Lower lobe of right lung (tissue), 2 donors: ENCODE measurements at regions not wholly inside any gene's neighbourhood (a gene's known extent, or its start where the extent isn't known, plus 50 kb on each side); places are given as distances from the start of the nearest gene placed in this dataset.

Experiments
- ATAC-seq, 2 donors: fragments of 200-7000 bp; cut with Tn5 transposase; one replicate each; pipeline ENCODE4 v1.9.1; 2020 to 2022; ENCODE audit warnings: mild to moderate bottlenecking in 2 of 2, moderate library complexity in 2 of 2
- DNase-seq: peaks from one replicate; pipeline ENCODE4 v3.0.0-alpha.2; 2020
- H3K27ac ChIP-seq: fragments of 200-600 bp; one replicate; pipeline ENCODE4 v1.8.0; 2022
- H3K27me3 ChIP-seq: fragments of 200-600 bp; one replicate; pipeline ENCODE4 v1.8.0; 2022; ENCODE audit warnings: low read depth
- H3K36me3 ChIP-seq: fragments of 200-600 bp; one replicate; pipeline ENCODE4 v1.8.0; 2022; ENCODE audit warnings: mild to moderate bottlenecking
- H3K4me1 ChIP-seq: fragments of 200-600 bp; one replicate; pipeline ENCODE4 v1.8.0; 2022
- H3K4me3 ChIP-seq: fragments of 200-600 bp; one replicate; pipeline ENCODE4 v1.8.0; 2022; ENCODE audit warnings: mild to moderate bottlenecking
- H3K9me3 ChIP-seq: fragments of 200-600 bp; one replicate; pipeline ENCODE4 v1.8.0; 2022
- CTCF ChIP-seq: fragments of 200-600 bp; IDR thresholded peaks from one replicate; pipeline ENCODE4 v1.8.0; 2022; ENCODE audit warnings: antibody characterized with exemption, mild to moderate bottlenecking
- intact Hi-C: fragments of 100-400 bp; cut with DNase I; formaldehyde crosslinking; loops from one replicate; pipeline ENCODE4 v1.11.0; 2022
- donor health status: DM: no; HTN: yes; CAD: no; lungs with severe emphysema.

GRCh38 chr1:105891308-105891707 lies 1165.2 kb upstream of the PRMT6 start:
- Histone ChIP-seq H3K27ac (no peak overlapping the region), H3K9me3 (no peaks in the 10 kb centered on the region), H3K4me1 (no peaks in the 10 kb centered on the region), H3K27me3 (no peaks in the 10 kb centered on the region), H3K36me3 (no peaks in the 10 kb centered on the region), H3K4me3 (no peak overlapping the region)
- ATAC-seq (no peak), DNase-seq (no peak)
- intact Hi-C loops, result no loop called here
- TF ChIP-seq CTCF, result no peak

GRCh38 chr1:105894006-105894405 lies 1162.5 kb upstream of the PRMT6 start:
- no peak for TF ChIP-seq CTCF
- intact Hi-C loops, result no loop called here
- DNase-seq, result no peak
- no peaks in the 10 kb centered on the region for H3K4me1 ChIP-seq
- peaks cover 8% of the 10 kb centered on the region for H3K9me3 ChIP-seq
- H3K36me3 ChIP-seq, result no peaks in the 10 kb centered on the region
- H3K27me3 ChIP-seq, result no peaks in the 10 kb centered on the region
- ATAC-seq, result no peak
- H3K27ac ChIP-seq, result no peak overlapping the region
- no peak overlapping the region for H3K4me3 ChIP-seq

GRCh38 chr1:105909811-105910210 lies 1146.7 kb upstream of the PRMT6 start:
- intact Hi-C loops, result no loop called here
- Histone ChIP-seq H3K27ac (no peak overlapping the region), H3K27me3 (no peaks in the 10 kb centered on the region), H3K9me3 (peaks cover 2% of the 10 kb centered on the region), H3K36me3 (no peaks in the 10 kb centered on the region), H3K4me1 (no peaks in the 10 kb centered on the region), H3K4me3 (no peak overlapping the region)
- ATAC-seq (no peak), DNase-seq (no peak)
- TF ChIP-seq CTCF, result no peak

- H3K27me3 ChIP-seq, result no peaks in the 10 kb centered on the region
- no peaks in the 10 kb centered on the region for H3K36me3 ChIP-seq
- H3K9me3 ChIP-seq, result peaks cover 2% of the 10 kb centered on the region
- H3K4me1 ChIP-seq, result no peaks in the 10 kb centered on the region
- no peak for TF ChIP-seq CTCF
- no peak for ATAC-seq
- H3K4me3 ChIP-seq, result no peak overlapping the region
- no peak for DNase-seq
- intact Hi-C loops, result no loop called here
- H3K27ac ChIP-seq, result no peak overlapping the region
These were observed 1142.1 kb upstream of the PRMT6 start for GRCh38 chr1:105914403-105914802.

- ATAC-seq, result no peak
- Histone ChIP-seq H3K36me3 (no peaks in the 10 kb centered on the region), H3K27ac (no peak overlapping the region), H3K9me3 (no peaks in the 10 kb centered on the region), H3K4me3 (no peak overlapping the region), H3K27me3 (no peaks in the 10 kb centered on the region), H3K4me1 (no peaks in the 10 kb centered on the region)
- no peak for DNase-seq
- TF ChIP-seq CTCF, result no peak
- intact Hi-C loops, result no loop called here
These were observed 1121.7 kb upstream of the PRMT6 start for GRCh38 chr1:105934806-105935205.

GRCh38 chr1:105964879-105965278 lies 1091.6 kb upstream of the PRMT6 start:
- TF ChIP-seq CTCF, result no peak
- ATAC-seq (no peak), DNase-seq (no peak)
- H3K27ac ChIP-seq, result no peak overlapping the region
- no peaks in the 10 kb centered on the region for H3K4me1 ChIP-seq
- intact Hi-C loops, result no loop called here
- no peaks in the 10 kb centered on the region for H3K27me3 ChIP-seq
- no peaks in the 10 kb centered on the region for H3K9me3 ChIP-seq
- H3K4me3 ChIP-seq, result no peak overlapping the region
- H3K36me3 ChIP-seq, result no peaks in the 10 kb centered on the region
